Stimulated activated naive CD4-positive, alpha-beta T cell treated with Interleukin-2 at 50 U/mL for 16 hours (primary cell): ENCODE measurements at regions not wholly inside any gene's neighbourhood (a gene's known extent, or its start where the extent isn't known, plus 50 kb on each side); places are given as distances from the start of the nearest gene placed in this dataset.
"Not testable (repeated sequence)": the region's sequence is repeated elsewhere in the genome, so short reads cannot be mapped to it uniquely, and the experiment has no call there.

Source experiments
- DNase-seq: peaks from one replicate; lab custom pipeline; 2025; lab: John Stamatoyannopoulos, UW

- no peak for DNase-seq
Measured at GRCh38 chr20:39766333-39766732, 804.2 kb downstream of the DHX35 start.

- DNase-seq: no peak
Measured at GRCh38 chr20:39762716-39763115, 800.6 kb downstream of the DHX35 start.

- no peak for DNase-seq
Measured at GRCh38 chr20:39758876-39759275, 796.7 kb downstream of the DHX35 start.

- DNase-seq: no peak
Measured at GRCh38 chr20:39756828-39757227, 794.7 kb downstream of the DHX35 start.

GRCh38 chr20:39756369-39756768 lies 794.2 kb downstream of the DHX35 start:
- no peak for DNase-seq

- DNase-seq: no peak
Measured at GRCh38 chr20:39752262-39752876, 790.2 kb downstream of the DHX35 start.

GRCh38 chr20:39751557-39752137 lies 789.5 kb downstream of the DHX35 start:
- no peak for DNase-seq

GRCh38 chr20:39745380-39745779 lies 783.2 kb downstream of the DHX35 start:
- DNase-seq: no peak

GRCh38 chr20:39738651-39739050 lies 776.5 kb downstream of the DHX35 start:
- DNase-seq: no peak

- DNase-seq: no peak
Measured at GRCh38 chr20:39736434-39737327, 774.5 kb downstream of the DHX35 start.

- DNase-seq: not testable (repeated sequence)
Measured at GRCh38 chr20:39725513-39725912, 763.4 kb downstream of the DHX35 start.

- no peak for DNase-seq
Measured at GRCh38 chr20:39719293-39719692, 757.1 kb downstream of the DHX35 start.

- no peak for DNase-seq
Measured at GRCh38 chr20:39717936-39718335, 755.8 kb downstream of the DHX35 start.

GRCh38 chr20:39716796-39717341 lies 754.7 kb downstream of the DHX35 start:
- DNase-seq: no peak

GRCh38 chr20:39713076-39713840 lies 751.1 kb downstream of the DHX35 start:
- DNase-seq: no peak

GRCh38 chr20:39706184-39706663 lies 744.1 kb downstream of the DHX35 start:
- DNase-seq: no peak

- DNase-seq: no peak
Measured at GRCh38 chr20:39705032-39705431, 742.9 kb downstream of the DHX35 start.

- DNase-seq: not testable (repeated sequence)
Measured at GRCh38 chr20:39703357-39703756, 741.2 kb downstream of the DHX35 start.

GRCh38 chr20:39702701-39703349 lies 740.7 kb downstream of the DHX35 start:
- no peak for DNase-seq

GRCh38 chr20:39700528-39700927 lies 738.4 kb downstream of the DHX35 start:
- DNase-seq: no peak

GRCh38 chr20:39699166-39699725 lies 737.1 kb downstream of the DHX35 start:
- DNase-seq: no peak
